D721Med (cell line): ENCODE measurements at regions not wholly inside any gene's neighbourhood (a gene's known extent, or its start where the extent isn't known, plus 50 kb on each side); places are given as distances from the start of the nearest gene placed in this dataset.

ENCODE experiments used
- DNase-seq: peaks from one replicate; pipeline ENCODE4 v3.0.0; 2011; ENCODE audit warnings: low spot score; ENCODE audit not compliant: insufficient read length
- FAIRE-seq: peaks from 2 replicates; lab custom pipeline; 2011; peaks lifted over from hg19 to GRCh38; lab: Jason Lieb, UNC
- TF ChIP-seq, protein P1 (sequence below): IDR thresholded peaks from 2 replicates; pipeline ENCODE4 v1.5.1; 2012; ENCODE audit warnings: mild to moderate bottlenecking, control low read depth; ENCODE audit not compliant: insufficient read depth; ENCODE audit errors: missing control alignments

DNA sequence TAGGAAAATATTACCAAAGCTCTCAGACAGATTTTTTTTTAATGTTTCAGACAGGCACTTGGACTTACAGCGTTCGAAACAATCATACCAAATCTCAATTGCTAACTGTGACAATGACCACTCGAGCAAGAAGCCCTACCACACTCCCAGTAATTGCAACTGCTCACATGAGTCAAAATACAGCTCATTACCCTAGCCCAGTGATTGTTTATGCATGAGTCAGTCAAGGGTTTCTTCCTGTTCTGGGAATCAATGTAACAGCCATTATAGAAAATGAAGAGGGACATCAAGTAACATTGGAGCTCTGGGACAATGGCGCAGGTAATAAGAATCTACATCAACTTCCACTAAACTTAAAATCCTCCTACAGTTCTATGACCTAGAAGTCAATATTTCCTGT, 56.1 kb upstream of the SH3GLB1 start:
- DNase-seq (no peak), FAIRE-seq (no peak)
- TF ChIP-seq, protein P1, sequence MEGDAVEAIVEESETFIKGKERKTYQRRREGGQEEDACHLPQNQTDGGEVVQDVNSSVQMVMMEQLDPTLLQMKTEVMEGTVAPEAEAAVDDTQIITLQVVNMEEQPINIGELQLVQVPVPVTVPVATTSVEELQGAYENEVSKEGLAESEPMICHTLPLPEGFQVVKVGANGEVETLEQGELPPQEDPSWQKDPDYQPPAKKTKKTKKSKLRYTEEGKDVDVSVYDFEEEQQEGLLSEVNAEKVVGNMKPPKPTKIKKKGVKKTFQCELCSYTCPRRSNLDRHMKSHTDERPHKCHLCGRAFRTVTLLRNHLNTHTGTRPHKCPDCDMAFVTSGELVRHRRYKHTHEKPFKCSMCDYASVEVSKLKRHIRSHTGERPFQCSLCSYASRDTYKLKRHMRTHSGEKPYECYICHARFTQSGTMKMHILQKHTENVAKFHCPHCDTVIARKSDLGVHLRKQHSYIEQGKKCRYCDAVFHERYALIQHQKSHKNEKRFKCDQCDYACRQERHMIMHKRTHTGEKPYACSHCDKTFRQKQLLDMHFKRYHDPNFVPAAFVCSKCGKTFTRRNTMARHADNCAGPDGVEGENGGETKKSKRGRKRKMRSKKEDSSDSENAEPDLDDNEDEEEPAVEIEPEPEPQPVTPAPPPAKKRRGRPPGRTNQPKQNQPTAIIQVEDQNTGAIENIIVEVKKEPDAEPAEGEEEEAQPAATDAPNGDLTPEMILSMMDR, result no peak

DNA sequence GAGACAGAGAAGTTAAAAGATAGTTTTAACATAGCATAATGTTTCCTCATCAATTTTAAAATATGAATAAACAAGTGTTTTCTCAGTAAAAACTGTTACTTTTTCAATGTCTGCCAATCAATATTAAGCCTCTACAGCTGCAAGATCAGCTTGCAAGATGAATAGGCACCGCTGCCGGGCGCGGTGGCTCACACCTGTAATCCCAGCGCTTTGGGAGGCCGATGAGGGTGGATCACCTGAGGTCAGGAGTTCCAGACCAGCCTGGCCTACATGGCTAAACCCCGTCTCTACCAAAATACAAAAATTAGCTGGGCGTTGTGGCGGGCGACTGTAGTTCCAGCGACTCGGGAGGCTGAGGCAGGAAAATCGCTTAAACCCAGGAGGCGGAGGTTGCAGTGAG, 54.8 kb upstream of the SH3GLB1 start:
- DNase-seq, result no peak
- TF ChIP-seq, protein P1, result no peak
- no peak for FAIRE-seq

DNA sequence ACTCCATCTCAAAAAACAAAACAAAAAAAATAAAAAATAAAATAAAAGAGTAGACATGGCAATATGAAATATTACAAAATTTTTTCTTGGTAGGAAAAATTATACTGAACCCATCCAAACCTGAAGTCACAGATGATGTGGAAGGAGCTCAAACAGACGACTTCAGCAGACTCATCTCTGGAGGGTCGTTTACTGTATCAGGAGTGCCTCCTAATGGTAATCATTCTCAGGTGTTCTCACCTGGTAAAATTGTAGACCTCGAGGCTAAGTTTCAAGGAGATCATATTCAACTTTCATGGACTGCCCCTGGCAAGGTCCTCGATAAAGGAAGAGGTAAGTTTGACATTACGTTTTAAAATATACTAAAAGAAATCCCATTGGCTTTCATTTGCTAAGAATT, 54.3 kb upstream of the SH3GLB1 start:
- DNase-seq, result no peak
- TF ChIP-seq, protein P1, result no peak
- FAIRE-seq, result no peak
